ENCODE measurements at regions not wholly inside any gene's neighbourhood (a gene's known extent, or its start where the extent isn't known, plus 50 kb on each side); places are given as distances from the start of the nearest gene placed in this dataset.

DNA sequence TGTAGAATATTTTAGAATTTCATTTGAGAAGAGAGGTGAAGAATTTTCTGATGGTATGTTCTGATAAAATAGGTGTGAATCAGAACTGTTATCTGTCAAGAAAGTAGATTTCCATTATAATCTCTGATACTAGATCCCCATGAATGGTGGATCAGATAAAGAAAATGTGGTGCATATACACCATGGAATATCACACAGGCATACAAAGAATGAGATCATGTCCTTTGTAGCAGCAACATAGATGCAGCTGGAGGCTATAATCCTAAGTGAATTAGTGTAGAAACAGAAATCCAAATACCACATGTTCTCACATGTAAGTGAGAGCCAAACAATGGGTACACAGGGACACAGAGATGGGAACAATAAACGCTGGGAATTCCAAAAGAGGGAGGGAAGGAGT, 372.0 kb upstream of the ATP2B1 start:
- Histone ChIP-seq H3K9me3 (ENCODE audit: control insufficient read depth, insufficient read depth, low read length) (peaks cover 12% of the 10 kb centered on the region; the same call in 1 of the 2 replicates), H3K27ac (ENCODE audit: low read depth, low read length) (no peak overlapping the region), H3K4me3 (ENCODE audit: low read length) (no peak overlapping the region), H3K36me3 (ENCODE audit: control insufficient read depth, low read length) (peaks cover 7% of the 10 kb centered on the region), H3K4me2 (ENCODE audit: low read length) (no peak overlapping the region), H3K79me2 (ENCODE audit: control insufficient read depth, low read length) (no peaks in the 10 kb centered on the region), H3K9me2 (replicated peaks; ENCODE audit: control insufficient read depth, low read length) (no peaks in the 10 kb centered on the region), H3F3A (ENCODE audit: control insufficient read depth, insufficient read depth) (0 out of 2 replicates have a peak, but pooled peaks cover 3% of the 10 kb centered on the region), H3K27me3 (ENCODE audit: control insufficient read depth, low read length) (no peaks in the 10 kb centered on the region), H3K4me1 (ENCODE audit: control insufficient read depth, low read length) (peaks cover 44% of the 10 kb centered on the region), H4K20me1 (ENCODE audit: control insufficient read depth, insufficient read depth, low read depth, low read length) (no peaks in the 10 kb centered on the region)
- no peak for TF ChIP-seq EZH2phosphoT487 (IDR thresholded peaks at IDR 0.05; ENCODE audit: borderline replicate concordance, low read length)
- TF ChIP-seq, protein P1, sequence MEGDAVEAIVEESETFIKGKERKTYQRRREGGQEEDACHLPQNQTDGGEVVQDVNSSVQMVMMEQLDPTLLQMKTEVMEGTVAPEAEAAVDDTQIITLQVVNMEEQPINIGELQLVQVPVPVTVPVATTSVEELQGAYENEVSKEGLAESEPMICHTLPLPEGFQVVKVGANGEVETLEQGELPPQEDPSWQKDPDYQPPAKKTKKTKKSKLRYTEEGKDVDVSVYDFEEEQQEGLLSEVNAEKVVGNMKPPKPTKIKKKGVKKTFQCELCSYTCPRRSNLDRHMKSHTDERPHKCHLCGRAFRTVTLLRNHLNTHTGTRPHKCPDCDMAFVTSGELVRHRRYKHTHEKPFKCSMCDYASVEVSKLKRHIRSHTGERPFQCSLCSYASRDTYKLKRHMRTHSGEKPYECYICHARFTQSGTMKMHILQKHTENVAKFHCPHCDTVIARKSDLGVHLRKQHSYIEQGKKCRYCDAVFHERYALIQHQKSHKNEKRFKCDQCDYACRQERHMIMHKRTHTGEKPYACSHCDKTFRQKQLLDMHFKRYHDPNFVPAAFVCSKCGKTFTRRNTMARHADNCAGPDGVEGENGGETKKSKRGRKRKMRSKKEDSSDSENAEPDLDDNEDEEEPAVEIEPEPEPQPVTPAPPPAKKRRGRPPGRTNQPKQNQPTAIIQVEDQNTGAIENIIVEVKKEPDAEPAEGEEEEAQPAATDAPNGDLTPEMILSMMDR (IDR thresholded peaks at IDR 0.05; ENCODE audit: low read depth, low read length, poor library complexity, severe bottlenecking): no peak

DNA sequence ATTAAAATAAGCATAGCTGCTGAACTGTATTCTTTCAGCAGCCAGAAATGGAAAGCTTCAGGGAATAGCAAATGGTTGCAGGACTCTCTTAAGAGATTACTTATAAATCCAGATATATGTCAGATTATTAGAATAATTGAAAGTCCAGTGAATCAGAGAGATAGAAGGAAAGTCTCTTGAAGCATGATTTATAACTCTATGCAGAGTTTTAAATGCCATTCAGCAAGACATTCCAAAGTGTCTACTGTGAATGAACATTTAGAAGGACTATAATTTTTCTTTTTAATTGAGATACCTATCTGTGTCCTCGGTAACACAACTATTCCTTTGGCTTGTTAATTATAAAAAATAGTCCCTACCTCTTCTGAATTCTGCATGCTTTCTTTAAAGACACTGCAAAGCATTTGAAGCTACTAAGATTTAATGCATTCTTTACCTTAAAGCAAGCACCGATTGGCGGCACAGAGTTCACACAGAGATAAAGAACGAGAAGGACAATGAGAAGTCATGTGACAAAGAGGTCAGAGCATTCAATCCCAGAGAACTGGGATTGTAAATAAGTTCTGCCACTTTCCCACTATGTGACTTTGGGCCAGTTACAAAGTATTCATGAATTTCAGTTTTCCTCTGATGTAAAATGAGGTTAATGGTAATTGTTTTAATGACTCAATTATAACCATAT, 371.0 kb upstream of the ATP2B1 start:
- Histone ChIP-seq H3K79me2 (ENCODE audit: control insufficient read depth, low read length) (no peaks in the 10 kb centered on the region), H3K4me3 (ENCODE audit: low read length) (no peak overlapping the region), H3K36me3 (ENCODE audit: control insufficient read depth, low read length) (peaks cover 12% of the 10 kb centered on the region), H3K9me2 (replicated peaks; ENCODE audit: control insufficient read depth, low read length) (no peaks in the 10 kb centered on the region), H3K4me1 (ENCODE audit: control insufficient read depth, low read length) (peaks cover 48% of the 10 kb centered on the region), H3K27ac (ENCODE audit: low read depth, low read length) (no peak overlapping the region), H3F3A (ENCODE audit: control insufficient read depth, insufficient read depth) (0 out of 2 replicates have a peak, but pooled peaks cover 3% of the 10 kb centered on the region), H4K20me1 (ENCODE audit: control insufficient read depth, insufficient read depth, low read depth, low read length) (no peaks in the 10 kb centered on the region), H3K9me3 (ENCODE audit: control insufficient read depth, insufficient read depth, low read length) (peaks cover 17% of the 10 kb centered on the region; the same call in 1 of the 2 replicates), H3K4me2 (ENCODE audit: low read length) (no peak overlapping the region), H3K27me3 (ENCODE audit: control insufficient read depth, low read length) (no peaks in the 10 kb centered on the region)
- TF ChIP-seq, protein P1 (IDR thresholded peaks at IDR 0.05; ENCODE audit: low read depth, low read length, poor library complexity, severe bottlenecking): no peak
- no peak for TF ChIP-seq EZH2phosphoT487 (IDR thresholded peaks at IDR 0.05; ENCODE audit: borderline replicate concordance, low read length)

DNA sequence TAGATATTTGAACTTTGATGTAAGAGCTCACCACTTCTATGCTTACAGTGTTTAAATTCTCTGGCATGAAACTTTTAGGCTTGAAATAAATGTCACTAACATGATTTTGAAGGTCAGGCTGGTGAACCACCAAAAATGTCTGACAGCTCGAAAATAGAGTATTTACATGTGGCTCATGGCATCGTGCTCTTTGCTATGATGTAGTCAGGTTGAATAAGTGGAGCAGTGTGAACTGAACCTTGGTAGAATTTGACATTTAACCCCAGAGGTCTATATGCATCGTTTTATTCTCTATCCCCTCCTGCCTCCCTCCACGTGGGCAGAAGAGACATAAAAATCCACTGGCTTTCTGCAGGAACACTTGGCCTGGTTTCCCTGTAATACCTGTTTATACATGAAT, 369.7 kb upstream of the ATP2B1 start:
- Histone ChIP-seq H3K27ac (ENCODE audit: low read depth, low read length) (no peak overlapping the region), H3F3A (ENCODE audit: control insufficient read depth, insufficient read depth) (peaks cover 10% of the 10 kb centered on the region), H3K4me2 (ENCODE audit: low read length) (no peak overlapping the region), H3K4me1 (ENCODE audit: control insufficient read depth, low read length) (peaks cover 61% of the 10 kb centered on the region), H3K27me3 (ENCODE audit: control insufficient read depth, low read length) (no peaks in the 10 kb centered on the region), H3K36me3 (ENCODE audit: control insufficient read depth, low read length) (peaks cover 17% of the 10 kb centered on the region), H3K9me3 (ENCODE audit: control insufficient read depth, insufficient read depth, low read length) (peaks cover 20% of the 10 kb centered on the region; the same call in 1 of the 2 replicates), H3K9me2 (replicated peaks; ENCODE audit: control insufficient read depth, low read length) (no peaks in the 10 kb centered on the region), H3K79me2 (ENCODE audit: control insufficient read depth, low read length) (no peaks in the 10 kb centered on the region), H3K4me3 (ENCODE audit: low read length) (no peak overlapping the region), H4K20me1 (ENCODE audit: control insufficient read depth, insufficient read depth, low read depth, low read length) (no peaks in the 10 kb centered on the region)
- TF ChIP-seq EZH2phosphoT487 (IDR thresholded peaks at IDR 0.05; ENCODE audit: borderline replicate concordance, low read length): no peak

DNA sequence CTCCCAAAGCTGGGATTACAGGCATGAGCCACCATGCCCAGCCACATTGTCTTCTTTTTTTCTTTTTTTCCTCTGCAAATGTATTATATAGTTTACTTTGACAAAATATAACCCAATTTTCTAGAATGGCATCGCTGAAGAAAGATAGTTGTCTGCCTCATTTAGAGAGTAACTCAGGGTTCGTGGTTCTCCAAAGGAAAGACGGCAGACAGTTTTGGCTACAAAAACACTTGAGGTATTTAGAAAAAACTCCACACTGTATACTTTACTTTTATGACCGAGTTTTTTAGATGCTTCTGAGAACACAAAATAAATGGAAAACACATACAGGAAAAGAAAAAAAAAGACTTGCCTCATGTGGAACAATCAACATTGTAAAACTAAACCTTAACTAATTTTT, 369.1 kb upstream of the ATP2B1 start:
- H3K4me1 ChIP-seq (ENCODE audit: control insufficient read depth, low read length): peaks cover 65% of the 10 kb centered on the region
- no peak for TF ChIP-seq EZH2phosphoT487 (IDR thresholded peaks at IDR 0.05; ENCODE audit: borderline replicate concordance, low read length)
- TF ChIP-seq, protein P1 (IDR thresholded peaks at IDR 0.05; ENCODE audit: low read depth, low read length, poor library complexity, severe bottlenecking): no peak

More for the DNA sequence above, 369.1 kb upstream of the ATP2B1 start:
- no peaks in the 10 kb centered on the region for H3K79me2 ChIP-seq (ENCODE audit: control insufficient read depth, low read length)
- no peak overlapping the region for H3K4me3 ChIP-seq (ENCODE audit: low read length)
- no peaks in the 10 kb centered on the region for H3K27me3 ChIP-seq (ENCODE audit: control insufficient read depth, low read length)
- no peak overlapping the region for H3K27ac ChIP-seq (ENCODE audit: low read depth, low read length)
- H4K20me1 ChIP-seq (ENCODE audit: control insufficient read depth, insufficient read depth, low read depth, low read length): no peaks in the 10 kb centered on the region
- peaks cover 19% of the 10 kb centered on the region for H3K36me3 ChIP-seq (ENCODE audit: control insufficient read depth, low read length)
- no peaks in the 10 kb centered on the region for H3K9me2 ChIP-seq (replicated peaks; ENCODE audit: control insufficient read depth, low read length)
- H3F3A ChIP-seq (ENCODE audit: control insufficient read depth, insufficient read depth): peaks cover 10% of the 10 kb centered on the region
- H3K9me3 ChIP-seq (ENCODE audit: control insufficient read depth, insufficient read depth, low read length): peaks cover 23% of the 10 kb centered on the region; the same call in 1 of the 2 replicates
- H3K4me2 ChIP-seq (ENCODE audit: low read length): no peak overlapping the region
